ENCODE measurements at regions not wholly inside any gene's neighbourhood (a gene's known extent, or its start where the extent isn't known, plus 50 kb on each side); places are given as distances from the start of the nearest gene placed in this dataset.

- TF ChIP-seq CTCF (IDR thresholded peaks at IDR 0.05) (no peak), POLR2A (IDR thresholded peaks at IDR 0.05) (no peak)
Measured at GRCh38 chr20:57804470-57805250, 94.8 kb upstream of the PMEPA1 start.

All from uterus (tissue), 2 donors.